ENCODE measurements at regions not wholly inside any gene's neighbourhood (a gene's known extent, or its start where the extent isn't known, plus 50 kb on each side); places are given as distances from the start of the nearest gene placed in this dataset.

DNA sequence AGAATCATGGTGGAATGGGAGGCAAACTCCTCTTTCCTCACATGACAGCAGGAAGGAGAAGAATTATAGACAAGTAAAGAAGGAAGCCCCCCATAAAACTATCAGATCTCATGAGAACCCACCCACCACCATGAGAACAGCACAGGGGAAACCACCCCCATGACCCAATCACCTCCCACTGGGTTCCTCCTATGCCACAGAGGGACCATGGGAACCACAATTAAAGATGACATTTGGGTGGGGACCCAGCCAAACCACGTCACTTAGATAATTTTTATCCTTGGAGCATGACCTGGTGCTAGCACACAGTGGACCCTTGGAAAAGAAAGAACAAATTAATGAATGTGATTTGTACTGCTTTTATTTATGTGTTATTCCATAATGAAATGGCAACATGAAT, 188.6 kb upstream of the NCKAP5 start:
- Mint-ChIP-seq H3K27me3 (peaks cover 4% of the 10 kb centered on the region), H3K36me3 (ENCODE audit: low read depth) (no peaks in the 10 kb centered on the region), H3K4me3 (no peak overlapping the region), H3K4me1 (no peaks in the 10 kb centered on the region), H3K27ac (no peak overlapping the region), H3K9me3 (no peaks in the 10 kb centered on the region)
- TF ChIP-seq, protein P1, sequence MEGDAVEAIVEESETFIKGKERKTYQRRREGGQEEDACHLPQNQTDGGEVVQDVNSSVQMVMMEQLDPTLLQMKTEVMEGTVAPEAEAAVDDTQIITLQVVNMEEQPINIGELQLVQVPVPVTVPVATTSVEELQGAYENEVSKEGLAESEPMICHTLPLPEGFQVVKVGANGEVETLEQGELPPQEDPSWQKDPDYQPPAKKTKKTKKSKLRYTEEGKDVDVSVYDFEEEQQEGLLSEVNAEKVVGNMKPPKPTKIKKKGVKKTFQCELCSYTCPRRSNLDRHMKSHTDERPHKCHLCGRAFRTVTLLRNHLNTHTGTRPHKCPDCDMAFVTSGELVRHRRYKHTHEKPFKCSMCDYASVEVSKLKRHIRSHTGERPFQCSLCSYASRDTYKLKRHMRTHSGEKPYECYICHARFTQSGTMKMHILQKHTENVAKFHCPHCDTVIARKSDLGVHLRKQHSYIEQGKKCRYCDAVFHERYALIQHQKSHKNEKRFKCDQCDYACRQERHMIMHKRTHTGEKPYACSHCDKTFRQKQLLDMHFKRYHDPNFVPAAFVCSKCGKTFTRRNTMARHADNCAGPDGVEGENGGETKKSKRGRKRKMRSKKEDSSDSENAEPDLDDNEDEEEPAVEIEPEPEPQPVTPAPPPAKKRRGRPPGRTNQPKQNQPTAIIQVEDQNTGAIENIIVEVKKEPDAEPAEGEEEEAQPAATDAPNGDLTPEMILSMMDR (IDR thresholded peaks at IDR 0.05) = no peak
- ATAC-seq (ENCODE audit: low read depth) = no peak
- intact Hi-C loops (cut with micrococcal nuclease) = no loop called here
- ChIA-PET CTCF (no interaction called here), POLR2A (no interaction called here)
- DNase-seq = no peak

- POLR2A ChIA-PET = no interaction called here
- Mint-ChIP-seq H3K27me3 (peaks cover 4% of the 10 kb centered on the region), H3K36me3 (ENCODE audit: low read depth) (no peaks in the 10 kb centered on the region), H3K9me3 (no peaks in the 10 kb centered on the region), H3K4me1 (no peaks in the 10 kb centered on the region), H3K4me3 (no peak overlapping the region), H3K27ac (no peak overlapping the region)
- CTCF ChIA-PET = no interaction called here
- DNase-seq (no peak), ATAC-seq (ENCODE audit: low read depth) (no peak)
- TF ChIP-seq, protein P1 (IDR thresholded peaks at IDR 0.05) = no peak
- intact Hi-C loops (cut with micrococcal nuclease) = no loop called here
Observed at GRCh38 chr2:133760376-133760775, 192.1 kb upstream of the NCKAP5 start.

DNA sequence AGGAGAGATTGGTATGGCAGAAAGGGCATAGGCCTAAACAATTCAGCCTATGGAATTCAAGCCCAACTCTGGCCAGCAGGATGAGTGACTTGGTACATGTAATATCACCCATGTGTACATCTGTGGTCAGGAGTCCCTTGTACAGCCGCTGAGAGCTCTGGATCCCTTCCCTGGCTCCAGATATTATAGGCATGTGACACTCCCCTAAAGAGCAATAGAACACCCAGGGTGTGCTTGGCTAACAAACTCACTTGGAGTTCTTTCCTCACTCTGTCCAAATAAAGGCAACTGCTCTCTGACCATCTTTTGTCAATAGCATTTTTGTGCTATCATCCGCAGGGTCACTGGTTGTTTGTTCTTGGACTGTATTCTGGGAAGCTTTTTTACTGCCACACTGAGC, 197.4 kb upstream of the NCKAP5 start:
- Mint-ChIP-seq H3K27ac (no peak overlapping the region), H3K4me1 (no peaks in the 10 kb centered on the region), H3K4me3 (no peak overlapping the region), H3K36me3 (ENCODE audit: low read depth) (no peaks in the 10 kb centered on the region), H3K9me3 (no peaks in the 10 kb centered on the region), H3K27me3 (no peaks in the 10 kb centered on the region)
- POLR2A ChIA-PET = no interaction called here
- CTCF ChIA-PET = no interaction called here
- TF ChIP-seq, protein P1 (IDR thresholded peaks at IDR 0.05) = no peak
- ATAC-seq (ENCODE audit: low read depth) = no peak
- no peak for DNase-seq
- intact Hi-C loops (cut with micrococcal nuclease) = no loop called here

DNA sequence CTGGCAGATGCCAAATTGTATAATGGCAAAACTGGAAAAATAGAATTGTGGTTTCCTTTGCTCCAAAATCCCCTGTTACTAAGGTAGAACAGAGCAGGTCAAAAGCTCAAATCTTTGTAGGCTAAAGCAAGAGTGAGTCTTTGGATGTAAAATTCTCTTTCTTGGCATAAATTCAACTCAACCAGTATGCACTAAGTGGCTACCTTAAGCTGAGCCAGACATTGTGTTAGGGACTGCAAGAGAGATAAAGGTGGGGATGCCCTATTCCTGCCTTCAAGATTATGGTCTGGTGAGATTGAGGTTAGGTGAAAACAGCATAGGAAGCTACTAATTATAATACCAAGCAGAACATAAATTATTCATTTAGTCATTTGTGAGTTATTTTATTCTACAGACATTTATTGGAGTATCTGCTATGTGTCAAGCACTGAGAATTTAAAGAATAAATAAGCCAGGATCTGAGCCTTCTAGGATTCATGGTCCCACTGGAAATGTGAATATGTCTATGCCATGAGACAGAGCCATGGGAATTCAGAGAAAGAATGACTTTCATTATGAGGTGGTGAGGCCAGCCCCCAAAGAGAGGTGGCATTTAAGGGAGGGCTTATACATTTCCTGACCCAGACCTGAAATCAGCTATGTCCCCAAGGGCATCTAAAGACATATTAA, 198.0 kb upstream of the NCKAP5 start:
- ATAC-seq (ENCODE audit: low read depth) (no peak), DNase-seq (no peak)
- Mint-ChIP-seq H3K4me3 (no peak overlapping the region), H3K4me1 (no peaks in the 10 kb centered on the region), H3K27me3 (no peaks in the 10 kb centered on the region), H3K36me3 (ENCODE audit: low read depth) (no peaks in the 10 kb centered on the region), H3K9me3 (no peaks in the 10 kb centered on the region), H3K27ac (no peak overlapping the region)
- CTCF ChIA-PET = no interaction called here
- TF ChIP-seq, protein P1 (IDR thresholded peaks at IDR 0.05) = no peak
- POLR2A ChIA-PET = no interaction called here
- intact Hi-C loops (cut with micrococcal nuclease) = no loop called here

DNA sequence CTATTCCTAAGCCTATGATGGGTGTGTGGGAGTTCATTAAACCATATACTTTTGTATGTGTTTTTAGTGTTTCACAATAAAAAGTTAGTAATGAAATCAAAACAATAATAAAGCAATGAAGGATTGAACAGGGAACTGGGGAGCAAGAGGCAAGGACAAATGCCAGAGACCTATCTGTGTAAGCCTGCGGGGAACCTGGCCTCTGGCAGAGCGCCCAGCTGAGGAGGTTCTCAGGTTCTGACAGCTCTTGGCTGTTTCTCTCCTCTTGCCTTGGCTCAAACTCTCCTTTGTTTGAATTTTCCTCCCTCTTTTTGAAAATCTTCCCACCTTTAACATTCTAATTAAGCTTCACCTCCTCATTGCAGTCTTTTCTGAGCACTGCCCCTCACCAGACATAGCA, 200.0 kb upstream of the NCKAP5 start:
- Mint-ChIP-seq H3K27me3 (no peaks in the 10 kb centered on the region), H3K9me3 (no peaks in the 10 kb centered on the region), H3K4me3 (no peak overlapping the region), H3K4me1 (no peaks in the 10 kb centered on the region), H3K36me3 (ENCODE audit: low read depth) (no peaks in the 10 kb centered on the region), H3K27ac (no peak overlapping the region)
- ATAC-seq (ENCODE audit: low read depth) (no peak), DNase-seq (no peak)
- TF ChIP-seq, protein P1 (IDR thresholded peaks at IDR 0.05) = no peak
- intact Hi-C loops (cut with micrococcal nuclease) = no loop called here
- POLR2A ChIA-PET = no interaction called here
- CTCF ChIA-PET = no interaction called here

Measured in activated B cell treated with CpG ODN at 0.5 μM for 24 hours (primary cell).